Adrenal gland (tissue), 9 donors: ENCODE measurements at regions not wholly inside any gene's neighbourhood (a gene's known extent, or its start where the extent isn't known, plus 50 kb on each side); places are given as distances from the start of the nearest gene placed in this dataset.

Source experiments
- DNase-seq, 7 donors: peaks; one replicate each; pipeline ENCODE4 v3.0.0-alpha.2; 2019 to 2020
- H3K27ac ChIP-seq, 5 donors: fragments of 200-600 bp; sonication (generic) in 4 of 5; 1 replicate in 3 of 5; 2 replicates in 2 of 5; pipeline versions ENCODE4 v1.5.1 to v1.8.0; 2016 to 2020; ENCODE audit warnings: mild to moderate bottlenecking in 1 of 5
- H3K27me3 ChIP-seq: fragments of 200-600 bp; 2 replicates; pipeline ENCODE4 v1.8.0; 2021
- H3K36me3 ChIP-seq, 2 donors: fragments of 200-600 bp; replicated peaks in 1 of 2; 1 replicate in 1 of 2; 2 replicates in 1 of 2; pipeline versions ENCODE4 v1.5.1 to v1.8.0; 2018 to 2022
- H3K4me1 ChIP-seq, 2 donors: fragments of 200-600 bp; replicated peaks in 1 of 2; 1 replicate in 1 of 2; 2 replicates in 1 of 2; pipeline versions ENCODE4 v1.5.1 to v1.8.0; 2018 to 2021
- H3K4me3 ChIP-seq, 4 donors: fragments of 200-600 bp; sonication (generic) in 3 of 4; one replicate each; pipeline ENCODE4 v1.5.1; 2016 to 2018
- H3K9me3 ChIP-seq, 3 donors: fragments of 200-600 bp; sonication (generic) in 1 of 3; replicated peaks in 1 of 3; 1 replicate in 2 of 3; 2 replicates in 1 of 3; pipeline versions ENCODE4 v1.5.1 to v1.8.0; 2016 to 2021
- CTCF ChIP-seq, 6 experiments: fragments of 450-650 bp in 4 of 6; fragments of 200-600 bp in 2 of 6; sonication (generic) in 1 of 6; IDR thresholded peaks; 1 replicate in 5 of 6; 2 replicates in 1 of 6; pipeline versions ENCODE4 v1.5.1 to v1.8.0; 2016 to 2021; ENCODE audit warnings: antibody characterized with exemption in 6 of 6, mild to moderate bottlenecking in 2 of 6, moderate library complexity in 1 of 6
- POLR2A ChIP-seq, 2 donors: fragments of 450-650 bp; IDR thresholded peaks; one replicate each; pipeline ENCODE4 v1.6.1; 2017; ENCODE audit warnings: antibody characterized with exemption in 2 of 2, mild to moderate bottlenecking in 2 of 2, moderate library complexity in 1 of 2
- WGBS, 4 donors: extraction: QIAGEN DNeasy Blood & Tissue Kit in 2 of 4; methylation state at CpG; one replicate each; pipeline versions ENCODE4 v1.1.5 to v1.1.7; 2013 to 2017; 5-methylcytosine and 5-hydroxymethylcytosine counted together
- intact Hi-C, 2 donors: fragments of 100-400 bp; cut with DNase I; formaldehyde crosslinking; loops; one replicate each; pipeline versions ENCODE4 v1.14.1 to v1.15.0; 2022 to 2023
- donor health status: healthy with polysubstance abuse.
- donor health status: Bipolar disorder and iron deficiency.
- donor health status: DM: yes; HTN: yes; CAD: no.
- donor health status: DM: no; HTN: no; CAD: no.
- donor health status: DM: no; HTN: no; CAD: no.

- intact Hi-C loops, result no loop called here
These were observed 360.5 kb downstream of the KIF16B start for GRCh38 chr20:16212790-16213189.

GRCh38 chr20:16209951-16210361 is 363.3 kb downstream of the KIF16B start:
- Histone ChIP-seq H3K9me3 (no peaks in the 10 kb centered on the region), H3K36me3 (no peaks in the 10 kb centered on the region), H3K27ac (no peak overlapping the region), H3K27me3 (no peaks in the 10 kb centered on the region), H3K4me1 (no peaks in the 10 kb centered on the region), H3K4me3 (no peak overlapping the region)
- 82 to 95% (median 89%) methylated on average over 4 of the region's 4 CpGs for WGBS, 4 donors
- DNase-seq, result no peak
- TF ChIP-seq POLR2A (IDR thresholded peaks at IDR 0.05) (no peak), CTCF (IDR thresholded peaks at IDR 0.05) (no peak)
- intact Hi-C loops, result no loop called here

More at GRCh38 chr20:16212790-16213189, 360.5 kb downstream of the KIF16B start:
- H3K4me3 ChIP-seq, result no peak overlapping the region
- H3K27ac ChIP-seq, result no peak overlapping the region
- DNase-seq, result no peak
- H3K4me1 ChIP-seq, result no peaks in the 10 kb centered on the region
- no peaks in the 10 kb centered on the region for H3K9me3 ChIP-seq
- TF ChIP-seq POLR2A (IDR thresholded peaks at IDR 0.05) (no peak), CTCF (IDR thresholded peaks at IDR 0.05) (no peak)
- no peaks in the 10 kb centered on the region for H3K36me3 ChIP-seq
- WGBS, 4 donors, result 90 to 96% (median 91%) methylated on average over 6 of the region's 6 CpGs
- no peaks in the 10 kb centered on the region for H3K27me3 ChIP-seq

- DNase-seq, result no peak
- no peaks in the 10 kb centered on the region for H3K4me1 ChIP-seq
- H3K36me3 ChIP-seq, result no peaks in the 10 kb centered on the region
- H3K9me3 ChIP-seq, result no peaks in the 10 kb centered on the region
- TF ChIP-seq CTCF (IDR thresholded peaks at IDR 0.05), result no peak
- no peak for TF ChIP-seq POLR2A (IDR thresholded peaks at IDR 0.05)
- H3K27me3 ChIP-seq, result no peaks in the 10 kb centered on the region
- intact Hi-C loops, result no loop called here
- no peak overlapping the region for H3K27ac ChIP-seq
- 81 to 93% (median 91%) methylated on average over 2 of the region's 2 CpGs; no CpG with 5 or more reads in 1 of the 4 donors for WGBS, 4 donors
- H3K4me3 ChIP-seq, result no peak overlapping the region
These were observed 363.9 kb downstream of the KIF16B start for GRCh38 chr20:16209357-16209756.

GRCh38 chr20:16208443-16208842 is 364.8 kb downstream of the KIF16B start:
- Histone ChIP-seq H3K36me3 (no peaks in the 10 kb centered on the region), H3K27me3 (no peaks in the 10 kb centered on the region), H3K4me1 (no peaks in the 10 kb centered on the region), H3K4me3 (no peak overlapping the region), H3K27ac (no peak overlapping the region), H3K9me3 (no peaks in the 10 kb centered on the region)
- TF ChIP-seq POLR2A (IDR thresholded peaks at IDR 0.05) (no peak), CTCF (IDR thresholded peaks at IDR 0.05) (no peak)
- no peak for DNase-seq
- 85 to 94% (median 90%) methylated on average over 4 of the region's 4 CpGs for WGBS, 4 donors
- intact Hi-C loops, result no loop called here
